ENCODE measurements at regions not wholly inside any gene's neighbourhood (a gene's known extent, or its start where the extent isn't known, plus 50 kb on each side); places are given as distances from the start of the nearest gene placed in this dataset.
"Not testable (repeated sequence)": the region's sequence is repeated elsewhere in the genome, so short reads cannot be mapped to it uniquely, and the experiment has no call there.

DNA sequence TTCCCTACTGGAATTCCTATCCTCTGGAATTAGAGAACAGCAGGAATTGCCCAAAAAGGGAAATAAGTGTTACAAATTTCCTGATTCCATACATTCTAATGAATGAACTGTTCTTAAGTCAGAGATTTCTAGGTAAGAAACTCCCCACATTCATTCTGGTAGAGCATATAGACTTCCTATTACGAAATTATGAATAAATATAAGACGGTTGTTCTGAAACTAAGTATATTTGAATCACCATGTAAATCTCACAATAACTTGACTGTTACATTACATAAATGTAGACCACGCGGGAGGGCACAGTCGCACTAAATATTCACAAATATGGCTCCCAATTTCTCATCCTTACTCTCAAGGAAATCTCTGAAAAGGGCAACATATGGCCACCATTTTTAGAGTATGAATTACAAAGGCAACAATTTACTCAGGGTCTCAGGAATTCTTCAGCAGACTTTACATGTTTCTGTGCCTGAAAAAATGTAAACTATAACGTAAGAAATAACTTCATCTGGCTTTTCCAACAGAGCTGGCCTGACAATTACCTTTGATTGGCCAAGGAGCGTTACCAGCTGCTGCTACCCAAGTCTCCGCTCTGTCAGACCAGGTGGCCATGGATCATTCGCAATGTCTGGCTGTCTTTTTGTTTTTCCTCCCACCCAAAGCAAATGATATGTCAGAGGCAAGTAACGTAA, 115.8 kb downstream of the MPP7 start:
- DNase-seq: no peak

DNA sequence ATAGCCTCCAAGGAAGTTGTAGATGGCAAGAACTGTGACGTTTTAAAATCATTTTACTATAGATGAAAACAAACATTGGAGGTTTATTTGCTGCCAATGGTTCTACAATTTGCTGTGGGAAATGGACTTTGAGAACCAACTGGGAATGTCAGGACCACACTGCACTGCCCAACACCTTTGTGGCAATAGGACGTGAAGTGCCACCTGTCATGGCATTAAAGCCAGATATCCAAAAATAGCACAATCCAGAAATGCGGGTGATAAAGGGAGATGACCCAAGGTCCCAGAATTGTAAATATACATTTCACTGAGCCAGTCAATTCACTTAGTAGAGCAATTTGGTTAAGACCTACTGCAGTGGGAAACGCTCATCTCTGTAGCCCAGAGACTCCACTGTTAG, 116.4 kb downstream of the MPP7 start:
- DNase-seq: no peak

DNA sequence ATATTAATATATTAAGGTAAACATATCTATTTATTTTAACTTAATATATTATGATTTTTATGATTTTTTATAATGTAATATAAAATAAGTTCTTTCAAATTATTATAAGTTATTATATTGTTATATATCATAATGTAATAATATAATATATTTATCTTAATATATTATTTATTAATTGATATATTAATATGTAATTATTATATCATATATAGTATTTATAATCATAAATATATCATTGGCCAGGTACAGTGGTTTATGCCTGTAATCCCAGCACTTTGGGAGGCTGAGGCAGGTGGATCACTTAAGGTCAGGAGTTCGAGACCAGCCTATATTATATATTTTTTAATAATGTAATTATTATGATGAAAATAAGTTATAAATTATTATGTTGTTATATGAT, 118.1 kb downstream of the MPP7 start:
- DNase-seq: no peak

DNA sequence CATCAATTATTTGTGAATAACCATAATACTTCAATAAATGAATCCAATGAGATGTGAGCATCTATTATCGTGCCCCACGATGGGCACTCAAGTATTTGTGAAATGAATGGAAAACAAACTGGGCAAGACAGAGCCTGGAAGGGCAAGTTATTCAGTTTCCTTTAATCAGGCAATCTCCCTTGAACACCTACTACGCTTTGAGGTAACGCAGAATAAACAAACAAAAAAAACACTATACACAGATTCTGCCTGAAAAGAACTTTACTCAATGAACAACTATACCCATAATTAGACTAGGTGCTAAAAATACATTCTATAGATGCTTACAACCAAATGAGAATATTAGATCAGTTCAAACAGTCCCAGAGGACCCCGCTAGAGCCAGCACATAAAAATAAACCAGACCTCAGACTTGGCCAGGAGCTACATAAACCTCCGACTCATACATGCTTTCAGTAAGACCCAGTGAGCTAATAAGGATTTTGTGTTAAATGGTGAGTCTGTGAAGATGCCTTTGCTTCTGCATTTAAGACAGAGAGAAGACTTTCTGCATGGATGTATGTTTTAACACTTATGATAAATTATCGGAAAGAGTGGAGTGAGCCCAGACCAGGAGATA, 121.3 kb downstream of the MPP7 start:
- no peak for DNase-seq

DNA sequence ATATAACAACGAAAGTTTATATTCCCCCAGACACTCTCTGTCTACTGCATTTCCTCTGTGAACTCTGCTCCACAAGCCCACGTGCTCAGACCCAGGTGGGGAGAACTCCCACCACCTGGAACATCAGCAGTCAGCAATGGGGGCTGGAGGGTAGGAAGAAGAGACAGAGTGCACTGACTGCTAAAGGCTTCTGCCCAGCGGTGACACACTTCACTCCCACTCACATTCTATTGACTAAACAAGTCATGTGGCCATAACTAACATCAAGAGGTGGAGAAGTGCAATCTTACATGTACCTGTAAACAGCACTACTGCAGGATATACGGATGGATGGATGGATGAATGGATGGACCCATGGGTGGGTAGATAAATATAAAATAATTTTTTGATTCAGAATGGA, 122.2 kb downstream of the MPP7 start:
- no peak for DNase-seq

DNA sequence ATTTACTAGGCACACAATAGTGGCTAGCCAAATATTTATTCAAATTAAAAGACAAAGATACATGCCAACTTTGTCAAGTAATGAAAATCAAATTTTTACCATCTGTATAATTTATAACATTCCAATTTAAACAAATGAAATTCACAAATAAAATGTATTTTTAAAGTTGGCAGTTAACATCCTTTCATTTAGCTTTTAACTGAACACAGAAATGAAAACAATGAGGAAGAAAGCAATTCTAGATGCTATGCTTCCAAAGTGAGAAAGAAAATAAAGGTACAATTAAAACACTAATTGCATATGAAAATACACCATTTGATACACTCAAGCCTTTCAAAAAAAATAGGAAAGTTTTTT, 123.1 kb downstream of the MPP7 start:
- DNase-seq: no peak

DNA sequence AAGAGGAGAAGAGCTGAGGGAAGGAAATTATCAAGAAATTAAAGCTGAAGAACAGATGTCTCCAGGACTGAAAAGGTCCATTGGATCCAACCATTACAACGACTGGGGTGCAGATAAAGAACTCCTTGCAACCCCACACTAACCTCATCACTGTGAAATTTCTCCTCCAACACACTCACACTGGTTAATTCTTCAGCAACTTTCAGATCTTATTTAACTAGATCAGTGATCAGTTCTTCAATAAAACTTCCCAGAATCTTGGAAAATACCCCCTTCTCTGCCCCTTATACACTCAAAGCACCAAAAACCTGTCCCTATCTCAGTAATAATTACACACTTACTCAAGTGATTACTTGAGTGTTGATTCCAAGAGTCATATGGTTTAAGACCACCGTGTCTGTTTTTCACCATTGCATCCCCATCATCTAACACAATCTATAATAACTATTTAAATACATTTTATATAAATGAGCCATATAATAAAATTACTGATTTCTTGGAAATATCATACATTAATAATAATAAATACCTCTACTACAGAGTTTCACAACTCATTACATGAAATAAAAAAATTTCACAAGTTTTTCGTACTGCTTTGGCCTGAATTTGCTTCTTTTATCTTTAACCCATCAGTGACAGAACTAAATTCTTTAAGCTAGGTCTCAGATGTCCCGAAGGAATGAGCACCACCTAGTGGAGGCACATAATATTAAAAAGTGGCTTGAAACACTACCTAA, 123.7 kb downstream of the MPP7 start:
- peak; percentile 67 for DNase-seq

DNA sequence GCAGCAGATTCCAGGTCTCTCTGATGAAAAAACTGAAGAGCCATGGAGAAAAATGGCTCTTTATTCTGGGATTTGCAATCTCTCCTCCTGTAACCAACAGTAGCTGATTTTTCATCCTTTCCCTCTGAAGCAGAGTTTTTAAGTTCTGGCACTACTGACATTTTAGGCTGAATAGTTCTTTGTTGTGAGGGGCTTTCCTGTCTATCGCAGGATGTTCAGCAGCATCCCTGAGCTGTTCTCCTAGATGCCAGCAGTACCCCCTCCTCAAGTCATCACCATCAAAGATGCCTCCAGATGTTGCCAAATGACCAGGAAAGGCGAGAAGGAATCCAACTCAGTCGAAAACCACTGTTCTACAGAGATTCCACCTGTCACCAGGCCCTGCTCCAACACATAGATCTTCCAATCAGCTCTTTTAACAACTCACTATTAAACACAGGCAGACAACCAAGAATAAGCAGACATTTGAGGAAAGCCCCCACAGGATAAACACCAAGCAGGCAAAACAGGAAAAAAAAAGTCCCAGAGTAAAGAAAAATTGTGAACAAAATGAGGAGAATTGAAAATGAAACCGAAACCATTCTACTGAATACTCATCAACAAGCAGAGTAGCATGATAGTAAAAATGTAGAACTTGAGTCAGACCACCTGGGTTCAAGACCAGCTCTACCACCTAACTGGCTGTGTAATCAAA, 124.8 kb downstream of the MPP7 start:
- DNase-seq: peak; percentile 70

DNA sequence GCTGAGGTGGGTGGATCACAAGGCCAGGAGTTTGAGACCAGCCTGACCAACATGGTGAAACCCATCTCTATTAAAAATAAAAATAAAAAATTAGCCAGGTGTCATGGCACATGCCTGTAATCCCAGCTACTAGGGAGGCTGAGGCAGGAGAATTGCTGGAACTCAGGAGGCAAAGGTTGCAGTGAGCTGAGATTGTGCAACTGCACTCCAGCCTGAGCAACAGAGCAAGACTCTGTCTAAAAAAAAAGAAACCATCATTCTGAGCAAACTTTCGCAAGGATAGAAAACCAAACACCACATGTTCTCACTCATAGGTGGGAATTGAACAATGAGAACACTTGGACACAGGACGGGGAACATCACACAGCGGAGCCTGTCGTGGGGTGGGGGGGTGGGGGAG, 126.4 kb downstream of the MPP7 start:
- not testable (repeated sequence) for DNase-seq

DNA sequence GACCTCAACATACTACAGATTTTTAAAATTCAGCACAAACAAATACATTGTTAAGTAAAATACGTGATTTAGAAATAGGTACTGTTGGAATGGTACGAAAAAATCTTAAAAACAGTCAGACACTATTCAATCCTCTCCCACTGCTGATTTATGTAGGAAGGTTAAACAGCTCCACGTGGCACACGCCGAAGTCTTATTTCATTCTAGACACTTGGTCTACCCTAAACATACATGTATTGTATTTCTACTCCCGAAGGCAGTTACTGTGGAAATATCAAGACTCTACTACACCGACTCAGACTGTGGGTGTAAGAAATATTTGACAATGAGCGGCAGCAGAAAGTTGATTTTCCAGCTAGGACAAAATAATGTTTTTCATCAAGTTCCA, 130.6 kb downstream of the MPP7 start:
- no peak for DNase-seq

DNA sequence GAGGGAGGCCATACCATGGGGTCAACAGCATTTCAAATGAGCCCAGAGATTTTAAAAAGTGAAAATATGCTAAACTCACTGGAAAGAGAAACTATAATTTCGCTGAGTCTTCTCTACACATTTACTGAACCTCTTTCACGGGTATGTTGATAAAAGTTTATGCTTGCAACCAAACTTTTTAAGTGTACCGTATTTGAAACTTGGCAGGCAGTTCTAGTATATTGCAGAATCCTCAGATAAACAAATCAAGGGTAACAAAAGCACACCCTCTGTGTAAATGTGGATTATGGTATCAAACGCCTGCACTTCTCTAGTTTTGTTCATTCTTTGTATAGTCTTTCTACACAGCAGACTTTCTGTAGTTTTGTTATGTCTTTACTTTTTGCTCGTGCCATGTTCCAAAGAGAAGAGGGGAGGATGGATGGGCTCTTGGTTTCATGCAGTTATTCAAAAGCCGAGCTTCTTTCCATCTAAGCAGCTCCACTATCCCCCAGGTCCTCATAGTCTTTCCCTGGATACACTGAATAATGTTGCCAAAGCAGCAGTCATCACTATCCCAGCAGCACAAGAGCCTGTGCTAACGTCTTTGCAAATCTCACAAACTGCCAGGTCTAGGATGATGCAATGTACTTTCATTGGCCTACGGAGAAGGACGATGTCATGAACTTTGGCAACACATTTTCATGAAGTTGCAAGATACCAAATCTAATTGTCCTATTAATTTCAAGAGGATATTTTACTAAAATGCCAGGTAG, 131.2 kb downstream of the MPP7 start:
- peak; percentile 11 for DNase-seq

DNA sequence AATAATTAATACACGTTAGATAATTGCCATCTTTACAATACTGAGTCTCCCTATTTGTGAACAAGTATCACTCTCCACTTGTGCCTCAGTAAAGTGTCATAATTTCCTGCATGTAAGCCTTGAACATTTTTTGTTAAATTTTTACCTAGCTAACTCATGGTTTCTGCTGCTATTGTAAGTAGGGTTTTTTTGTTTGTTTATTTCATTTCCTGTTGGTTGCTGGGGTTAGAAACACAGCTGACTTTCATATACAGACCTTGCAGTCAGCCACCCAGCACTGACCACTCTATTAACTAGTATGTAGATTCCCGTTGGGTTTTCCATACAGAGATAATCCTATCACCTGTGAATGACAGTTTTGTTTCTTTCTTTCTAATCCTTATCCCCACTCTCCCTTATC, 133.3 kb downstream of the MPP7 start:
- no peak for DNase-seq

DNA sequence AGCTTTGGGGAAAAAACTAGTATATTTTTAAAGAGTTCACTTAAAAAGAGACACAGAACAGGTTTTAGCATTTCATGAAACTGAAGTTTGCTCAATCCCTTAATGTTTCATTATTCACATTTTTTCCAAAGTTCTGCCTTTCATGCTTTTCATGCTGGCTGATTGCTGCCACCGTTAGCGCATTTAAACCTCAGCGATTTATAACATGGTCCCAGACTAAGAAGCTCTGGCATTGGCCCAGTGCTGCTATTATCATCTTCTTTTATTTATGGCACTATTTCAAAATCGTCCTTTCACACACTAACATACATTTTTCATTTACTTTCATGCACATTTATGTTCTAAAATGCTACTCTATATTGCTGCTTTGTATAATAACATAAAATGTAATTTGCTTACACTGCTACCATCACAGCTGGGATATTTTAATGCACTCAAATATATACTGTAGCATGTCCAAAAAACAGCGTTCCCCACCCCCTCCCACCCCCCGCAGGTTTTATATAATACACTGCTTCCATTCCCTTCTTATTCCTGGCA, 141.9 kb downstream of the MPP7 start:
- no peak for DNase-seq

DNA sequence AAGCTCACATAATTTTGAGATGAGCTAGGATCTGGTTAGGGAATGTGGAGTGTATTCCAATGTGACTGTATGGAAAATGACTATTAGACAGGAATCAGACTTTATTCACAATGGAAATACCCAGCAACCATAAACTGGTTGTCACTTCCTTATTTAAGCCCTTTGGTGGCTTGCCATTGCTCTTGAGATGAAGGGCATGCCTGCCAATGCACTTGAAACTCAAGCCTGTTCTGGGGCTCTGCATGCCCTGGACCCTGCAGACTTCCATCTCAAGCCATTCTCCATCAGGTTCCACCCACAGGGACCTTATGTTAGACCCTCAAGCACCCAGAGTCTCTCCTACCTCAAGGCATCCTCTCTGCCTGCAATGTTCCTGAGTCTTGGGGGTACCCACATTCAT, 145.5 kb downstream of the MPP7 start:
- DNase-seq: no peak

DNA sequence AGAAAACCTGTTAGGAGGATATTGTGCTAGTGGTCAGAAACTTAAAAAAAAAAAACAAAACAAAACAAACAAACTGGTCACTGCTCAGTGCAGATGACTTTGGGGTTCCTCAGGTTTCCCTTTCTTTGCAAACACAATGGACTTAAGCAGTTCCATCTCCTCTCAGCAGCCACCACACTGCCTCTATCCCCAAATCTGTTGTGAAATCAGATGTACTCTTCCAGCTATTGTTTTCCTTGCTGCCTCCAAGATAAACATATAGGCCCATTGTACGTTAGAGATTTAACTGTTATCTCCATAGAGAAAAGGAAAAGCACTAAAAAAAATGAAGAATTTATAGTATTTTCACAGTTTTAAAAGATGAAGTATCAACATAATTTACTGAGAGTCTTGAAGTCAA, 147.1 kb downstream of the MPP7 start:
- no peak for DNase-seq

DNA sequence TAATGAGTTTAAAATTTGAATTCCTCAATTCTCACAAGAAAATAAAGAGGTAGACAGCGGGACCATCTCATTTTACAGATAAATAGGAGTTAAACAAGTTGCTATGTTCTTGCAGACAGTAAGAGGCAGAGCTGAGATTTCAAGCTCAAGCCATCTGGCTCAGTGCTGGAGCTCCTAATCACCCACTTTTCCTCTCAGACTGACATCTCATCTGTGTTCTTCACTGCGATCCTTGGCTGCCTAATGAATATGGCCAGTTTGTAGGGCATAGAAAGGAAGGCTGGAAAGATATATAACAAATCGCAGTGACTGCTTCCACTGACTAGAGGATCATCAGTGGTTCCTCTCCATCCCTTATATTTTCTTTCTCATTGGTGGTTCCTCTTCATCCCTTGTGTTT, 151.2 kb downstream of the MPP7 start:
- DNase-seq: no peak

DNA sequence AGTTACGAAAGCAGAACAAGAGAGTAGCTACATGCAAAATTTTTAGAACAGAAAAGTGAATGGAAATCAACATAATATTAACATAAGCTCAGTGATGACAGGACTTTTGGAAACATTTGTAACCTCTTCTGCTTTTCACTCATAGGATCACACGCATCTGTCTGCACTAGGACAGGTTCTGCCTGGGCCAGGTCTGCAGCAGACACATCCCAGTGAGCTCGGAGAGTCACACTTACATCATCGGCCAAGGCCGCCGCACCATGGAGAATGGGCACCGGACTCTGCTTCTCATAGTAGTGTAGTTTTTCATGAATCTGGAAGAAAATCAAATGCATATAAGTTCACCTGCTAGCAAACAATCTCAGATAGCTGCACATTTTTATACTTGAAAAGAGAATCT, 150.9 kb upstream of the ODAD2 start:
- no peak for DNase-seq

DNA sequence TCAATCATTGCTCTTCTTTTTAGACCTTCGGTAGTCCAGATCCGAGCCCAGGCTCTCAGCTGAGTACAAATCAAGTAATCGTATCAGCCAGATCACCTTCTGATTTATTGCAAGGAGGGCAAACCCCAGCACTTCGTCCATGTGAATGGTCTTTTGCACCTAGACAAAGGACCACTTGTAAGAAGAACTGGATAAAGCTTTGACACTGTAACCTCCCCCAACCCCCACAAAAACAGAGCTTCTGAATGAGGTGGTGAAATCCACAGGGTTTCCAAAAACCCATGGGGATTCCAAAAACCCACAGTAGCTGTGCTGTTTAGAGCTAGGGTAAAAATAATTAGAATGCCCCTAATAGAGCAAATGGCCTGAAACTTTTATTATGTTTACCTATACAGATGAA, 148.8 kb upstream of the ODAD2 start:
- no peak for DNase-seq

DNA sequence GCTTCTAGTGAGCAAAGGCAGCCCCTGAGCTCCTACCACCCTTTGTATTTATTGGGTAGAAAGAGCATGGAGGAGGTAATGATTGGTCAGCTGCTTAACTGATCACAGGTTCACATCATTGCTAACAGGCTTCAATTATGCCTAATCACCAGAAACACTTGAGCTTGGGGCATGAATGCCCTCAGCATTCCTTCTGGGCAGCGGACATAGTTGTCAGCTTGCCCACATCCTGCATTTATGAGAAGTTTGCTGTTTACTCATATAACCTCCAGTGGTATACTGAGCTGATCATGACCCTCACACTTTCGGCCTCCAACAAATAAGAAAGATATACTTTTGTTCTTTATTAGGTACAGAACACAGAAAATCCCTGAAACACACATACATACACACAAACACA, 140.3 kb upstream of the ODAD2 start:
- no peak for DNase-seq

DNA sequence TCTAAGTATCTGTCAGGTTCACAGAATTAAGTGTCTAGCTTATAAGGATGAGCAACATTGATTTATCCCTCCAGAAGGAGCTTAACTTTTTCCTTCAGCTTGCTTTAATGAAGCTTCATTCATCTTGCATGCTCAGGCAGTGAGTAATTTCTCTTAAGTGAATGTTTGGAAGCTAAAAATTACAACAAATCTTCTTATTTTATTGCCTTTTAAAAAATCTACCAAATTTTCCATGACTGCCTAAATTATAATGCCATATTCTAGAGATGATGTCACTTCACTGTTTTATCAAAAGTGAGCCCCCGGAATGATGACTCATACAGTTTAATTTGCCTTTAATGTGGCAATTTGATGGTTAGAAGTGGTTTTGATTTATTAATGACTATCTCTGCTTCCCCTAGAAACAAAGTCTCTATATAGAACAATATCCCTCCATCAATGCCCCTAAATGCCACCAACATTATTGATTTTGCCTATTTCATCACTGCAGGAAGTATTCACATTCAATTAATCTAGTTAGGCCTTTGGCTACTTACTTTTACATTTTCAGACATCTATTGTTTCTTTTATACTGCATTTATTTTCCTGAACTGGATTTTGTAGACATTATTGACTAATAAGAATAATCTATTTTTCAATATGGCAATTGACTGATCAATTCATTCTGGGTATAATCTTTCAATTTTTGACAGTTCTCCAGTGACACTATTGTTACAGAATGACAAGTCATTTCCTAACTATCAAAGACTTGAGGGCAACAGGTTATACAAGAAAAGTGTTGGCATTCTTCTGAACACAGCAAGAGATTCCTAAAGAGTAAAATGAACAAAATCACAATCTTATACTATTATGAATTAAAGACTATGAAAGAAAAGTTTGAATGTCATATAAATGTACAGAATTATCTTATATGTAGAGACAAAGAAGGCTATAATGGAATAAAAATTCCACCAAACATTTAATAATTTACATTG, 139.3 kb upstream of the ODAD2 start:
- DNase-seq: no peak

DNA sequence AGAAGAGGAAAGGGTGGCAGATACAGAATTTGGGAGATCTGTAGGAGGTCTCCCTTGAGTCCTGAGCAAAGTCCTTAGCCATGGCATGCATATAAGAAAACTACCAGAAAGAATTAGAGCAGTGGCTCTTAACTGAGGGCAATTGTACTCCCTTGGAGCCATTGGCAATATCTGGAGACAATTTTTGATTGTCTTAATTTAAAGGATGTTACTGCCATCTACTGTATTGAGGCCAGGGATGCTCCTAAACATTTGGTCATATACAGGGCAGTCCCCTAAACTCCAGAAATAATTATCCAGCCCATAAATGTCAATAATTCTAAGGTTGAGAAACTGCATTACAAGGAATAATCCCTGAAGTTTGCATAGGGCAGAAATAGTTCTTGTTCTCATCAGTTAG, 136.4 kb upstream of the ODAD2 start:
- DNase-seq: no peak

DNA sequence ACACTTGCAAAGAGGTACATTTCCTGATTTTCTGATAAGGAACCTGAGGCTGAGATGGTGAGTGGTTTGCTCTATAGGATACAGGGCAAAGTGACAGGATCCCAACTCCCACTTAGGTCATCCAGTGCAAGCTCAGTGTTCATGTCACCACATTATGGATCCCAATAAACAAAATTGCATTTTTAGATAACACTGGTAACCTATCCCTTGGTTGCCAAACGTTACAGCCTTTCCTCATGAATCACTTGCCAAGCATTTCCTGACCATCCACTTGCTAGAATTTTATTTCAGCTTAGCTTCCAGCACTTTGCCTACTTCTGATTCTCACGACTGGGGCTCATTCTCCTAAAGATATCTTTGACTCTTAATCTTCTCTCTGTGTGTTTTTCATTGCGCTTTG, 131.4 kb upstream of the ODAD2 start:
- no peak for DNase-seq

All from inflammatory macrophage treated with lipopolysaccharide for 4 hours (primary cell).